ENCODE measurements at regions not wholly inside any gene's neighbourhood (a gene's known extent, or its start where the extent isn't known, plus 50 kb on each side); places are given as distances from the start of the nearest gene placed in this dataset.

DNA sequence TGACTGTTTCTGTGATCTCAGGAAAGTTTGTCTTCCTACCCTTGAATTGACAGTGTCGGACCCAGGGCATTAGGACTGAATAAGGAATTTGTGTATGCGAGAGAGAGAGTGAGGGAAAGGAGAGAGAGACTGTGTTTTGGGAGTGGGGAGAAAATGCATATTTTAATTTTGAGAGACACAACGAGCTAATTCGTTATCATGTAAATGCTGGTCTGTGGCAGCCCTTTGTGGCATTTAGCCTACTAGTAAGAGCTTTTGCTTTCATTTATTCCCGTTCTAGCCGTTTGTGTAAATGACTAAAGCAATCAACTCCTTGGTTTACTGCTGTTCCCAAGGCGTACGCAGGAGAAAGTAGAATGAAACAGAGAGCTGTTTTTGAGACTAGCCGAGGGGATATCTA is 79.8 kb upstream of the MAMDC2 start:
- no peak for TF ChIP-seq POLR2A (IDR thresholded peaks at IDR 0.05)
- TF ChIP-seq, protein P1, sequence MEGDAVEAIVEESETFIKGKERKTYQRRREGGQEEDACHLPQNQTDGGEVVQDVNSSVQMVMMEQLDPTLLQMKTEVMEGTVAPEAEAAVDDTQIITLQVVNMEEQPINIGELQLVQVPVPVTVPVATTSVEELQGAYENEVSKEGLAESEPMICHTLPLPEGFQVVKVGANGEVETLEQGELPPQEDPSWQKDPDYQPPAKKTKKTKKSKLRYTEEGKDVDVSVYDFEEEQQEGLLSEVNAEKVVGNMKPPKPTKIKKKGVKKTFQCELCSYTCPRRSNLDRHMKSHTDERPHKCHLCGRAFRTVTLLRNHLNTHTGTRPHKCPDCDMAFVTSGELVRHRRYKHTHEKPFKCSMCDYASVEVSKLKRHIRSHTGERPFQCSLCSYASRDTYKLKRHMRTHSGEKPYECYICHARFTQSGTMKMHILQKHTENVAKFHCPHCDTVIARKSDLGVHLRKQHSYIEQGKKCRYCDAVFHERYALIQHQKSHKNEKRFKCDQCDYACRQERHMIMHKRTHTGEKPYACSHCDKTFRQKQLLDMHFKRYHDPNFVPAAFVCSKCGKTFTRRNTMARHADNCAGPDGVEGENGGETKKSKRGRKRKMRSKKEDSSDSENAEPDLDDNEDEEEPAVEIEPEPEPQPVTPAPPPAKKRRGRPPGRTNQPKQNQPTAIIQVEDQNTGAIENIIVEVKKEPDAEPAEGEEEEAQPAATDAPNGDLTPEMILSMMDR (IDR thresholded peaks at IDR 0.05 in 4 of 5, conservative IDR thresholded peaks at IDR 0.05 in 1 of 5), result no peak
